ENCODE measurements at regions not wholly inside any gene's neighbourhood (a gene's known extent, or its start where the extent isn't known, plus 50 kb on each side); places are given as distances from the start of the nearest gene placed in this dataset.

DNA sequence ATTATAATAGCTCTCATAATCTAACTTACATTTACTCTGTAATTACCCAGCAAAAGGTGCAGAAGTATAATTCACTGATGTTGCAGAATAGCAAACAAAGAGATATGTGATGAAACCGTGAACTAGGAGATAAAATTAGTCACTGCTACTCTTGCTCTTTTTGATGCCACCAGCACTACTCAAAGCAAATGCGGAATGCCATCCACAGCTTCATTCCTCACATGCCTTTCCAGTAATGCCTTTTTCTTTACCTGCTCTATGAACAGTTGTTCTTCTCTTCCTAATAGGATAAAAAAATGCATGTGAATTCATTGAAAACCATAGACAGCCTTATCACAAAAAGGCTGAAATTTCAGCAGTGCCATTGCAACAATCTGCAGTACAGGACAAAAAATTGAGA is 1129.5 kb downstream of the DIAPH3 start:
- TF ChIP-seq KDM4B (CRISPR knock-in tag; IDR thresholded peaks at IDR 0.05) = no peak
- TF ChIP-seq POLR2A (IDR thresholded peaks at IDR 0.05; ENCODE audit: insufficient read depth in 1 of 2, low read depth in 2 of 2, low read length in 2 of 2) = no peak
- no peak for TF ChIP-seq ZNF780A (CRISPR knock-in tag; IDR thresholded peaks at IDR 0.05)
- no peak for TF ChIP-seq RELA (CRISPR knock-in tag; IDR thresholded peaks at IDR 0.05)
- TF ChIP-seq NFRKB (IDR thresholded peaks at IDR 0.05) = no peak
- TF ChIP-seq SIN3A (IDR thresholded peaks at IDR 0.05; ENCODE audit: borderline replicate concordance, low read depth, low read length) = no peak
- no peak for TF ChIP-seq ZSCAN29 (CRISPR knock-in tag; conservative IDR thresholded peaks at IDR 0.05)
- no peak for TF ChIP-seq NR2C2 (CRISPR knock-in tag; IDR thresholded peaks at IDR 0.05; ENCODE audit: borderline replicate concordance)
- TF ChIP-seq PRMT3 (CRISPR knock-in tag; IDR thresholded peaks at IDR 0.05; ENCODE audit: borderline replicate concordance, low read depth) = no peak

Data from HepG2 (cell line).